ENCODE measurements at regions not wholly inside any gene's neighbourhood (a gene's known extent, or its start where the extent isn't known, plus 50 kb on each side); places are given as distances from the start of the nearest gene placed in this dataset.
A peak's percentile ranks its signal among the peaks of the same experiment; 100 is the strongest.
"Not testable (repeated sequence)": the region's sequence is repeated elsewhere in the genome, so short reads cannot be mapped to it uniquely, and the experiment has no call there.

- TF ChIP-seq CTCF (IDR thresholded peaks at IDR 0.05; ENCODE audit: low read length, missing control alignments), result no peak
- no peak for DNase-seq (ENCODE audit: low read depth)
- H3K4me3 ChIP-seq (replicated peaks; ENCODE audit: low read depth, low read length), result no peak overlapping the region
These were observed 1515.4 kb upstream of the DEFB115 start for GRCh38 chr20:29741894-29742698.

GRCh38 chr20:29742699-29743100 lies 1514.8 kb upstream of the DEFB115 start:
- no peak for TF ChIP-seq CTCF (IDR thresholded peaks at IDR 0.05; ENCODE audit: low read length, missing control alignments)
- no peak overlapping the region for H3K4me3 ChIP-seq (replicated peaks; ENCODE audit: low read depth, low read length)
- no peak for DNase-seq (ENCODE audit: low read depth)

GRCh38 chr20:29743101-29743931 lies 1514.1 kb upstream of the DEFB115 start:
- no peak overlapping the region for H3K4me3 ChIP-seq (replicated peaks; ENCODE audit: low read depth, low read length)
- TF ChIP-seq CTCF (IDR thresholded peaks at IDR 0.05; ENCODE audit: low read length, missing control alignments), result no peak
- DNase-seq (ENCODE audit: low read depth), result no peak

- no peak overlapping the region for H3K4me3 ChIP-seq (replicated peaks; ENCODE audit: low read depth, low read length)
- TF ChIP-seq CTCF (IDR thresholded peaks at IDR 0.05; ENCODE audit: low read length, missing control alignments), result no peak
- DNase-seq (ENCODE audit: low read depth), result no peak
These were observed 1513.4 kb upstream of the DEFB115 start for GRCh38 chr20:29744071-29744470.

GRCh38 chr20:29745534-29746245 lies 1511.8 kb upstream of the DEFB115 start:
- not testable (repeated sequence) for DNase-seq (ENCODE audit: low read depth); H3K4me3 ChIP-seq (replicated peaks; ENCODE audit: low read depth, low read length)

- no peak for DNase-seq (ENCODE audit: low read depth)
- no peak for TF ChIP-seq CTCF (IDR thresholded peaks at IDR 0.05; ENCODE audit: low read length, missing control alignments)
- H3K4me3 ChIP-seq (replicated peaks; ENCODE audit: low read depth, low read length), result no peak overlapping the region
These were observed 1507.1 kb upstream of the DEFB115 start for GRCh38 chr20:29750268-29750899.

GRCh38 chr20:29752644-29753425 lies 1504.6 kb upstream of the DEFB115 start:
- DNase-seq (ENCODE audit: low read depth); H3K4me3 ChIP-seq (replicated peaks; ENCODE audit: low read depth, low read length): not testable (repeated sequence)

- not testable (repeated sequence) for H3K4me3 ChIP-seq (replicated peaks; ENCODE audit: low read depth, low read length)
- peak; percentile 1 for DNase-seq (ENCODE audit: low read depth)
These were observed 1504.1 kb upstream of the DEFB115 start for GRCh38 chr20:29753426-29753746.

GRCh38 chr20:29753879-29754278 lies 1503.6 kb upstream of the DEFB115 start:
- H3K4me3 ChIP-seq (replicated peaks; ENCODE audit: low read depth, low read length), result not testable (repeated sequence)

GRCh38 chr20:29755854-29756498 lies 1501.5 kb upstream of the DEFB115 start:
- not testable (repeated sequence) for DNase-seq (ENCODE audit: low read depth); H3K4me3 ChIP-seq (replicated peaks; ENCODE audit: low read depth, low read length)

More at GRCh38 chr20:29753879-29754278, 1503.6 kb upstream of the DEFB115 start:
- not testable (repeated sequence) for DNase-seq (ENCODE audit: low read depth)
